KMS-11 (cell line): ENCODE measurements at regions not wholly inside any gene's neighbourhood (a gene's known extent, or its start where the extent isn't known, plus 50 kb on each side); places are given as distances from the start of the nearest gene placed in this dataset.

ENCODE experiments used
- H2AFZ ChIP-seq: fragments of 200-600 bp; sonication (generic); 2 replicates; pipeline ENCODE4 v1.6.1; 2016; ENCODE audit warnings: antibody characterized with exemption, mixed run types, low read depth
- H3K27ac ChIP-seq: fragments of 200-600 bp; sonication (generic); 2 replicates; pipeline ENCODE4 v1.6.1; 2016; ENCODE audit warnings: mild to moderate bottlenecking, mixed run types
- H3K27me3 ChIP-seq: fragments of 200-600 bp; sonication (generic); 2 replicates; pipeline ENCODE4 v1.6.1; 2017; ENCODE audit warnings: mild to moderate bottlenecking, low read depth, mixed run types, moderate library complexity; ENCODE audit not compliant: insufficient read depth
- H3K36me3 ChIP-seq: fragments of 200-600 bp; sonication (generic); 2 replicates; pipeline ENCODE4 v1.6.1; 2017; ENCODE audit warnings: mild to moderate bottlenecking, mixed run types; ENCODE audit not compliant: insufficient read depth
- H3K4me1 ChIP-seq: fragments of 200-600 bp; sonication (generic); 2 replicates; pipeline ENCODE4 v1.6.1; 2016; ENCODE audit warnings: mild to moderate bottlenecking, low read depth, mixed run types; ENCODE audit not compliant: poor library complexity, severe bottlenecking
- H3K4me2 ChIP-seq: fragments of 200-600 bp; sonication (generic); 2 replicates; pipeline ENCODE4 v1.7.0; 2016; ENCODE audit warnings: mild to moderate bottlenecking, mixed run types
- H3K4me3 ChIP-seq: fragments of 200-600 bp; sonication (generic); IDR thresholded peaks from 2 replicates; pipeline ENCODE4 v1.6.1; 2017; ENCODE audit warnings: low read depth, low read length, mixed read lengths; ENCODE audit not compliant: insufficient read depth
- H3K79me2 ChIP-seq: fragments of 200-600 bp; sonication (generic); 2 replicates; pipeline ENCODE4 v1.6.1; 2016; ENCODE audit warnings: low read depth, mixed run types; ENCODE audit not compliant: insufficient read depth
- H3K9ac ChIP-seq: fragments of 200-600 bp; sonication (generic); 2 replicates; pipeline ENCODE4 v1.6.1; 2016; ENCODE audit warnings: mild to moderate bottlenecking, mixed run types
- H4K20me1 ChIP-seq: fragments of 200-600 bp; sonication (generic); 2 replicates; pipeline ENCODE4 v1.6.1; 2016; ENCODE audit warnings: mild to moderate bottlenecking, mixed run types; ENCODE audit not compliant: insufficient read depth
- CTCF ChIP-seq: fragments of 200-600 bp; sonication (generic); conservative IDR thresholded peaks from 2 replicates; pipeline ENCODE4 v1.6.1; 2017; ENCODE audit warnings: low read depth, mild to moderate bottlenecking, antibody characterized with exemption, low read length, moderate library complexity, mixed read lengths

- no peaks in the 10 kb centered on the region for H3K4me1 ChIP-seq
- TF ChIP-seq CTCF: no peak
- H4K20me1 ChIP-seq: no peaks in the 10 kb centered on the region
- no peak overlapping the region for H3K9ac ChIP-seq
- H3K79me2 ChIP-seq: no peaks in the 10 kb centered on the region
- H2AFZ ChIP-seq: no peak overlapping the region
- no peak overlapping the region for H3K27ac ChIP-seq
- H3K27me3 ChIP-seq: no peaks in the 10 kb centered on the region
- H3K4me2 ChIP-seq: no peak overlapping the region
- no peaks in the 10 kb centered on the region for H3K36me3 ChIP-seq
- no peak overlapping the region for H3K4me3 ChIP-seq
Observed at GRCh38 chrX:121102101-121102500, 54.7 kb downstream of the GLUD2 start.

- Histone ChIP-seq H3K9ac (no peak overlapping the region), H3K4me3 (no peak overlapping the region), H3K36me3 (no peaks in the 10 kb centered on the region), H2AFZ (no peak overlapping the region), H3K27me3 (no peaks in the 10 kb centered on the region), H3K79me2 (no peaks in the 10 kb centered on the region), H3K27ac (no peak overlapping the region), H3K4me1 (no peaks in the 10 kb centered on the region), H3K4me2 (no peak overlapping the region), H4K20me1 (no peaks in the 10 kb centered on the region)
- no peak for TF ChIP-seq CTCF
Observed at GRCh38 chrX:121103381-121103780, 56.0 kb downstream of the GLUD2 start.

GRCh38 chrX:121106484-121107235 is 59.2 kb downstream of the GLUD2 start:
- Histone ChIP-seq H3K27me3 (no peaks in the 10 kb centered on the region), H3K9ac (no peak overlapping the region), H3K4me2 (no peak overlapping the region), H2AFZ (no peak overlapping the region), H4K20me1 (no peaks in the 10 kb centered on the region), H3K4me3 (no peak overlapping the region), H3K4me1 (no peaks in the 10 kb centered on the region), H3K79me2 (no peaks in the 10 kb centered on the region), H3K36me3 (no peaks in the 10 kb centered on the region), H3K27ac (no peak overlapping the region)
- no peak for TF ChIP-seq CTCF

- no peaks in the 10 kb centered on the region for H3K36me3 ChIP-seq
- no peak for TF ChIP-seq CTCF
- H3K4me3 ChIP-seq: no peak overlapping the region
- H4K20me1 ChIP-seq: no peaks in the 10 kb centered on the region
- H3K4me1 ChIP-seq: no peaks in the 10 kb centered on the region
- H3K27me3 ChIP-seq: no peaks in the 10 kb centered on the region
- H3K9ac ChIP-seq: no peak overlapping the region
- no peak overlapping the region for H3K27ac ChIP-seq
- H3K4me2 ChIP-seq: no peak overlapping the region
- no peak overlapping the region for H2AFZ ChIP-seq
- no peaks in the 10 kb centered on the region for H3K79me2 ChIP-seq
Observed at GRCh38 chrX:121109986-121110385, 62.6 kb downstream of the GLUD2 start.
